Chondrocyte (in vitro differentiated cells): ENCODE measurements at regions not wholly inside any gene's neighbourhood (a gene's known extent, or its start where the extent isn't known, plus 50 kb on each side); places are given as distances from the start of the nearest gene placed in this dataset.

ENCODE experiments used
- DNase-seq: peaks from one replicate; pipeline ENCODE4 v3.0.0; 2021; ENCODE audit warnings: mixed read lengths, low spot score
- H3K27ac Mint-ChIP-seq: one replicate; pipeline ENCODE4 v1.8.0; 2021; ENCODE audit warnings: mild to moderate bottlenecking, moderate library complexity, mixed read lengths; ENCODE audit not compliant: unreplicated experiment
- H3K27me3 Mint-ChIP-seq: 2 replicates; pipeline ENCODE4 v1.8.0; 2021; ENCODE audit warnings: low read depth, mixed read lengths
- H3K36me3 Mint-ChIP-seq: 2 replicates; pipeline ENCODE4 v1.8.0; 2021; ENCODE audit warnings: low read depth, mixed read lengths
- H3K4me1 Mint-ChIP-seq: 2 replicates; pipeline ENCODE4 v1.8.0; 2021; ENCODE audit warnings: low read depth, mild to moderate bottlenecking, mixed read lengths
- H3K4me3 Mint-ChIP-seq: one replicate; pipeline ENCODE4 v1.8.0; 2021; ENCODE audit warnings: mild to moderate bottlenecking, moderate library complexity, mixed read lengths; ENCODE audit not compliant: unreplicated experiment
- H3K9me3 Mint-ChIP-seq: 2 replicates; pipeline ENCODE4 v1.8.0; 2021; ENCODE audit warnings: low read depth, mixed read lengths
- CTCF ChIP-seq: fragments of 200-600 bp; sonication (generic); IDR thresholded peaks from 2 replicates; pipeline ENCODE4 v1.5.0; 2021; ENCODE audit warnings: antibody characterized with exemption, mild to moderate bottlenecking, moderate library complexity

DNA sequence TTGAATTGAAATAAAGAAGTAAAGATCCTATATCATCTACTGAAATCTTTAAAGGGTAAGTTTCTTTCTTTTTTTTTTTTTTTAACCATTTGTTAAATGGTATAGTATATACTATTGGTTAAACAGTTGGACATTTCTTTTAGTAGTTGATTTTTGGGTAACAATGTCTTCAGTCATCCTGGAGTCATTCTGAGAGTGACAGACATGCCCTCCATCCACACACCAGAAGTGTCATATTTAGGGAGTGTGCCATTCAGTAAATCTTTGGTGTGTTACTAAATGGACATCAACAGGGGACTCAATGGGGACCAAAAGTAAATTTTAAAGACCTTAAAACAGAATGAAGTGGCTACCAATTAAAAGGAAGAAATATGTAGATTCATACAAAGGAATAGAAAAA lies 50.8 kb upstream of the SLC39A10 start:
- H3K4me1 Mint-ChIP-seq: peaks cover 3% of the 10 kb centered on the region
- no peak overlapping the region for H3K27ac Mint-ChIP-seq
- no peak overlapping the region for H3K4me3 Mint-ChIP-seq
- H3K36me3 Mint-ChIP-seq: no peaks in the 10 kb centered on the region
- no peak for DNase-seq
- no peak for TF ChIP-seq CTCF
- no peaks in the 10 kb centered on the region for H3K27me3 Mint-ChIP-seq
- H3K9me3 Mint-ChIP-seq: no peaks in the 10 kb centered on the region

DNA sequence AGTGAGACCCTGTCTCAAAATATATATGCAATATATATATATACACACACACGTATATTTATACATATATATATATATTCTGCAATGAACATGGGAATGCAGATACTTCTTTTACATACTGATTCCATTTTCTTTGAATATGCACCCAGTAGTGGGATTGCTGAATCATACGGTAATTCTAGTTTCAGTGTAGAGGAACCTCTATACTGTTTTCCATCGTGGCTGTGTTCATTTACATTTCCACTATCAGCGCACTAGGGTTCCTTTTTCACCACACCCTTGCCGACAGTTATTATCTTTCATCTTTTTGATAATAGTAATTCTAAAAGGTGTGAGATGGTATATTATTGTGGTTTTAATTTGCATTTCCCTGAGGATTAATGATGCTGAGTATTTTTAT lies 52.3 kb upstream of the SLC39A10 start:
- no peak for TF ChIP-seq CTCF
- Mint-ChIP-seq H3K27me3 (no peaks in the 10 kb centered on the region), H3K9me3 (no peaks in the 10 kb centered on the region), H3K36me3 (no peaks in the 10 kb centered on the region), H3K4me3 (no peak overlapping the region), H3K27ac (no peak overlapping the region), H3K4me1 (peaks cover 5% of the 10 kb centered on the region)
- no peak for DNase-seq

GRCh38 chr2:195603998-195604397 lies 53.0 kb upstream of the SLC39A10 start:
- Mint-ChIP-seq H3K36me3 (no peaks in the 10 kb centered on the region), H3K4me1 (peaks cover 5% of the 10 kb centered on the region), H3K27me3 (no peaks in the 10 kb centered on the region), H3K27ac (no peak overlapping the region), H3K9me3 (no peaks in the 10 kb centered on the region), H3K4me3 (no peak overlapping the region)
- DNase-seq: no peak
- TF ChIP-seq CTCF: no peak

DNA sequence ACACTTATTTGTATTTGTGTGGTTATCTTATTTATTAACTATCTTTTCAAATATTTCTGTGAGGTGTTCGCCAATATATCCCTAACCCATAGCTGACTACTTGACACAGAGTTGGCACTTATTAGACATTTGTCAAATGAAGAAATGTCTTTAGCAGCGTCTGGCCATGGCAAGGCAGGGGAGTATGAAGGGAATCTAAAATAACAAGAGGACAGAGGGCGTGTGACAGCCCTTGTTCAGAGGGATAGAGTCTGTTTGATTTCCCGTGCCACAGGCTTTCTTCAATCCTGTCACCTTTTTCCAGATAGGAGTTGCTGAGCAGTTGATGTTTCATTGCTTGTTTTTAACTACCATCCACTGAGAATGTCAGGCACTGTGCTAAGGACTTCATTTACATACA lies 53.6 kb upstream of the SLC39A10 start:
- H3K4me1 Mint-ChIP-seq: peaks cover 5% of the 10 kb centered on the region
- H3K27me3 Mint-ChIP-seq: no peaks in the 10 kb centered on the region
- no peak overlapping the region for H3K4me3 Mint-ChIP-seq
- H3K9me3 Mint-ChIP-seq: no peaks in the 10 kb centered on the region
- TF ChIP-seq CTCF: no peak
- H3K27ac Mint-ChIP-seq: no peak overlapping the region
- no peak for DNase-seq
- H3K36me3 Mint-ChIP-seq: no peaks in the 10 kb centered on the region

DNA sequence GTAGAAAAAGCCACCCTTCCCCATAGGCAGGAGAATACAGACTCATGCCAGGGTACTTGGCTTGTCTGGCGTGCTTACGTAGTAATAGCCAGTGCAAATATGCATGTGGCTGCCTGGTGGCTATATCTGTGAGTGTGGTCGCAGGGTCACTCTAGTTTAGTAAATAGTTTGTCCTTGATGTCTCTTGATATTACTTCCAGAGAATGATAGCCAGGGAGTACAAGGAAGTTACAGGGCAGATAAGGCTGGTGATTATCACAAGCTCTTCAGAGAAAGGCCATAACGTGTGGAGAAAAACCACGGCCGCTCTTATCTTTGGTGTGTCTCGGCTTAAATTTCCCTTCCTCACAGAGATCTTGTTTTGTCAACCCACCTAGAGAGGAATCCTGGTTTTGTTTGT lies 54.3 kb upstream of the SLC39A10 start:
- Mint-ChIP-seq H3K4me1 (peaks cover 5% of the 10 kb centered on the region), H3K4me3 (no peak overlapping the region), H3K9me3 (no peaks in the 10 kb centered on the region), H3K27me3 (no peaks in the 10 kb centered on the region), H3K27ac (no peak overlapping the region), H3K36me3 (no peaks in the 10 kb centered on the region)
- TF ChIP-seq CTCF: no peak
- DNase-seq: no peak
